ENCODE measurements at regions not wholly inside any gene's neighbourhood (a gene's known extent, or its start where the extent isn't known, plus 50 kb on each side); places are given as distances from the start of the nearest gene placed in this dataset.

- no peak overlapping the region for H3K27ac Mint-ChIP-seq
- no peaks in the 10 kb centered on the region for H3K4me1 Mint-ChIP-seq (ENCODE audit: unreplicated experiment)
- H3K36me3 Mint-ChIP-seq: no peaks in the 10 kb centered on the region
- no peaks in the 10 kb centered on the region for H3K9me3 Mint-ChIP-seq
- H3K4me3 Mint-ChIP-seq: no peak overlapping the region
- no peak for TF ChIP-seq CTCF (conservative IDR thresholded peaks at IDR 0.05)
- no peak for DNase-seq (ENCODE audit: extremely low spot score, unreplicated experiment)
- H3K27me3 Mint-ChIP-seq: no peaks in the 10 kb centered on the region
Measured at GRCh38 chr6:102660303-102660702, 1266.8 kb downstream of the GRIK2 start.

- no peaks in the 10 kb centered on the region for H3K4me1 Mint-ChIP-seq (ENCODE audit: unreplicated experiment)
- no peak for TF ChIP-seq CTCF (conservative IDR thresholded peaks at IDR 0.05)
- H3K36me3 Mint-ChIP-seq: no peaks in the 10 kb centered on the region
- no peaks in the 10 kb centered on the region for H3K9me3 Mint-ChIP-seq
- no peak overlapping the region for H3K4me3 Mint-ChIP-seq
- no peaks in the 10 kb centered on the region for H3K27me3 Mint-ChIP-seq
- no peak overlapping the region for H3K27ac Mint-ChIP-seq
- no peak for DNase-seq (ENCODE audit: extremely low spot score, unreplicated experiment)
Measured at GRCh38 chr6:102655823-102656222, 1262.3 kb downstream of the GRIK2 start.

GRCh38 chr6:102641426-102641825 is 1247.9 kb downstream of the GRIK2 start:
- no peak overlapping the region for H3K27ac Mint-ChIP-seq
- TF ChIP-seq CTCF (conservative IDR thresholded peaks at IDR 0.05): no peak
- H3K4me1 Mint-ChIP-seq (ENCODE audit: unreplicated experiment): no peaks in the 10 kb centered on the region
- no peaks in the 10 kb centered on the region for H3K9me3 Mint-ChIP-seq
- no peaks in the 10 kb centered on the region for H3K27me3 Mint-ChIP-seq
- H3K4me3 Mint-ChIP-seq: no peak overlapping the region
- no peak for DNase-seq (ENCODE audit: extremely low spot score, unreplicated experiment)
- H3K36me3 Mint-ChIP-seq: no peaks in the 10 kb centered on the region

- no peak for TF ChIP-seq CTCF (conservative IDR thresholded peaks at IDR 0.05)
- no peak for DNase-seq (ENCODE audit: extremely low spot score, unreplicated experiment)
Measured at GRCh38 chr6:102631921-102632320, 1238.4 kb downstream of the GRIK2 start.

GRCh38 chr6:102623201-102623600 is 1229.7 kb downstream of the GRIK2 start:
- Mint-ChIP-seq H3K36me3 (no peaks in the 10 kb centered on the region), H3K9me3 (no peaks in the 10 kb centered on the region), H3K4me1 (ENCODE audit: unreplicated experiment) (no peaks in the 10 kb centered on the region), H3K27ac (no peak overlapping the region), H3K27me3 (no peaks in the 10 kb centered on the region), H3K4me3 (no peak overlapping the region)
- no peak for TF ChIP-seq CTCF (conservative IDR thresholded peaks at IDR 0.05)
- DNase-seq (ENCODE audit: extremely low spot score, unreplicated experiment): no peak

More at GRCh38 chr6:102631921-102632320, 1238.4 kb downstream of the GRIK2 start:
- Mint-ChIP-seq H3K9me3 (no peaks in the 10 kb centered on the region), H3K4me3 (no peak overlapping the region), H3K36me3 (no peaks in the 10 kb centered on the region), H3K27me3 (no peaks in the 10 kb centered on the region), H3K27ac (no peak overlapping the region), H3K4me1 (ENCODE audit: unreplicated experiment) (no peaks in the 10 kb centered on the region)

GRCh38 chr6:102619585-102619984 is 1226.1 kb downstream of the GRIK2 start:
- peak; percentile 74 for TF ChIP-seq CTCF (conservative IDR thresholded peaks at IDR 0.05)
- no peaks in the 10 kb centered on the region for H3K27me3 Mint-ChIP-seq
- no peaks in the 10 kb centered on the region for H3K36me3 Mint-ChIP-seq
- DNase-seq (ENCODE audit: extremely low spot score, unreplicated experiment): no peak
- no peak overlapping the region for H3K4me3 Mint-ChIP-seq
- no peaks in the 10 kb centered on the region for H3K4me1 Mint-ChIP-seq (ENCODE audit: unreplicated experiment)
- H3K9me3 Mint-ChIP-seq: no peaks in the 10 kb centered on the region
- no peak overlapping the region for H3K27ac Mint-ChIP-seq

All from type B pancreatic cell (in vitro differentiated cells).